ENCODE measurements at regions not wholly inside any gene's neighbourhood (a gene's known extent, or its start where the extent isn't known, plus 50 kb on each side); places are given as distances from the start of the nearest gene placed in this dataset.
"Not testable (repeated sequence)": the region's sequence is repeated elsewhere in the genome, so short reads cannot be mapped to it uniquely, and the experiment has no call there.

DNA sequence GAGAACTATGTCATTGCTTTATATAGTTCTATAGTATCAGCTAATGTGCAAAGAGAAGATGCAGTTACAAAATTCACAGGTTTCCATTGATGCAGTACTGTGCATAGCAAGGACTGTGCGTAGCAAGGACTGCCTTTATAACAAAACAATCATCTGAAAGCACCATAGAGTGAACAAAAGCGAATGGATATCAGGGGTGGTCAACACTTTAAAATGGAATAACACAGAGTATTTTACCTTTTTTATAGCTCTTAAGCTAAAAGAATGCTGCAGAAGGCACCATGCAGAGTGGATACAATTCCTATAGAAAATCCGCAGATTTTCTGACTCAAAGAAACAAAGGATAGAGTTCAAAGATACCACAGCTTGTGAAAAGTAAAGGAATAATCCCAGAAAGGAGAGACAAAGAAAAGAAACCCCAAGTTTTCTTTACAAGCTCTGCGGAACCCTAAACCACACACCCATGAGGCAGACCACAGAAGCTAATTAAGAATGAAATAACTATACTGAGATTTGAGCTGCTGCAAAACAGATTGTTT, 229.9 kb upstream of the DTNA start:
- DNase-seq (ENCODE audit: low read depth) = no peak

DNA sequence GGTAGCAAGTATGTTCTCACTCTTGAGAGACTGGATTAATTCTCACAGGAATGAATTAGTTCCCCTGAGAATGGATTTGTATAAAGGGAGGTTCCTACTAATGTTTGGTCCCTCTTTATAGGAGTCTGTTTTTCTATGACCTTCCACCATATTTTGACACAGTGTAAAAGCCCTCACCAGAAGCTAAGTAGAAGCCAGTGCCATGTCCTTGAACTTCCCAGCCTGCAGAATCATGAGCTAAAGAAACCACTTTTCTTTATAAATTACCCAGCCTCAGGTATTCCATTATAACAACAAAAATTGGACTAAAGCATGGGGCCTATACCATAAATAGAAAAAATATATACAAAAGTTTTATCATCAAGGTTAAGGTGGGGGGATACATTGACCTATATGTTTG, 227.9 kb upstream of the DTNA start:
- no peak for DNase-seq (ENCODE audit: low read depth)

DNA sequence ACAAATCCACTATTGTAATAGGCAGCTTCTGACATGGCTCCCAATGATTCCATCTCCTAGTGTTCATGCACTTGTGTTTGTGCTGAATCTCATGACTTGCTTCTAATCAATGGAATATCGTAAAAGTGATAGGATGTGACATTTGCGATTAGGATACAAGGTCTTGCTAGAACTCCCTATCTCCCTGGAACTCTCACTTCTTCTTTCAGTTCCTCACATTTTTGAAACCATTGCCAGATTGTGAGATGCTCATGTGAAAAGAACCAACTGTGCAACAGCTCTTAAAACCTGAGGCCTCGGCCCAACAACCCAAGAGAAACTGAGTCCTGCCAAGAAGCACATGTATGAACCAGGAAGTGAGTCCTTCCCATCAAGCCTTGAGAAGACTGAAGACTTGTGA, 226.9 kb upstream of the DTNA start:
- DNase-seq (ENCODE audit: low read depth) = no peak

DNA sequence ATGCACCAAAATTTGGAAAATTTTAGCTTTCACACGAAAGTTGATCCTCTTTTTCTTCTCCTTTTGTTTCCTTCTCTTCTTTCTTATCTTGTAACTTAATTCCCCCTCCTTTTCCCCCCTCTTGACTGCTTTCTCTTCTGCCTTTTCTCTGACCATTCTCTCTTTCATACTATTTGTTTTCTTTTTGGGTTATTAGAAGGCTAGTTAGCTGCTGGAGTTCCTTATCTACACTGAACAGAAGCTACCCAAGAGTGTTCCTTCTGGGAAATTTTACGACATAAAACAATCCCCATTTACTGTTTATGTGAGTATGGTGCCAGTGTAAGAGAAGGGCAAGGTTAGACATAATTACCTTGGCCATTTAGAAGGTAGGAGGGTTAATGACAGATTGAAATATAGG, 218.4 kb upstream of the DTNA start:
- DNase-seq (ENCODE audit: low read depth) = no peak

DNA sequence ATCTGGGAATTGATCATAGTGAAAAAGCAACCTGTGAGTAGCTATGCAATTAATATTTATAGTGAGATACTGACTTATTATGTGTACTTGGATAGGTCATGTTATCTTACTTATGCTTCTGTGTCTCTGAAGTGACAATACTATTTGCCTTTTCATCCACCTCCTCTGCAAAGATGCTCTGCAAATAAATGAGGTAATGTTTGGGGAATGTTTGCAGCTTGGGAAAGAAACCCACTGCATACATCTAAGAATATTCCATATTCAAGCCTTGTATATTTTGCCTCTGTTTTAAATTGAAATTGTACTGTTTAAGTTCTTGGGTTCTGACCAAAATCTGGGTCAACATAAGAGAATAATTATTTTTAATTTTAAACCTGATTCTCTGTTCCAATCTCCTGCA, 217.4 kb upstream of the DTNA start:
- DNase-seq (ENCODE audit: low read depth) = no peak

DNA sequence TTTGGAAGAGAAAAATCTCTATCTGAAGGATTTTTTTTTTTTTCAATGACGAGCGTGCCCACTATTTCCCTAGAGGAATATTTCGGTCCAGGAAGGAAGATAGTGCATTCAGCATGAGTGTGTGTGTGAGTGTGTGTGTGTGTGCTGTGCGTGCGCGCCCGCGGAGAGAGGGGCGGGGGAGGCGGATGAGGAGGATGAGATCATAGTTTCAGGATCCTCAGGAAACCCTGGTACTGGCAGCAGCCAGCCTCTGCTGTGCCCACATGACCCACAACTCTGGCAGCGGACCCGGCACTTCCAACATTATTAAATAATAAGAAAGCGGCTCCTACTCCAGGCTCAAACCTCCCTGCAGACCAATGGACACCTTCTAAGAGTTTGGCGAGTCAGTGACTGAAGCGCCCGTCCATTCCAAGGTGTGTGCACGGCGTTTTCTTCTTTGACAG, 217.0 kb upstream of the DTNA start:
- peak; percentile 19 for DNase-seq (ENCODE audit: low read depth)

DNA sequence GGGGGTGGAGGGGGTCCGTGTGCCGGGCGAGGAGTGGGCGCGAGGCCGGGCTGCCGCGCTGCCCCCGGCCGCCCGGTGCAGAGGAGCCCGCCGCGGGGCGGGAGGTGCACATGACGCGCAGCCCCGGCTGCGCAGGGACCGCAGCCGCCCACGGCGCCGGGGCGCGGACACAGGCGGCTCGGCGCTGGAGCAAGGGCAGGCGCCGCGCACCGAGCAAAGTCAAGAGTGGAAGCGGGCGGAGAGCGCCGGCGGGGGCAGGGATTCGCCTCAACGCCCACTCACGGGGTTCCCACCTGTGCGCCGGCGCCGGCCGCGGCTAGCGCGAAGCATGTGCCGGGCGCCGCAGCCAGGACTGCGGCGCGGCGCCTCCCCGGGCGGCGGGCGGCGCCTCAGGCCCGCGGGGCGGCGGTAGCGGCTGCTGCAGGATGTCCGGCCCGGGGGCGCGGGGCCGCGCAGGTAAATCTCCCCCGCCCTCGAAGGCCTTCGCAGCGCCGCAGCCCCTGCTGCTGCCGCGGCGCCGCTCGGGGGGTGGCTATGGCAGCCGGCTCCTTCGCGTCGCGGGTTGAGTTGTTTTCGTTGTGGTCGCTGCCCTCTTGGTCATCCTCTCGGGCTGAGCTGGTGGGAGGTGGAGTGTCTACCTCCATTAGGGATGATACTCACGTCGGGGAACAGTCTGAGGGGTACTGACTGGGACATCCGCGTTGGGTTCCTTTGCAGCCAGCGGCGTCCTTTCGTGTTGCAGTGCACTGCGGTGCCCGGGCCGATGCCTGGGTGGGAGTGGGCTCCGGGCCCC, 216.3 kb upstream of the DTNA start:
- no peak for DNase-seq (ENCODE audit: low read depth)

DNA sequence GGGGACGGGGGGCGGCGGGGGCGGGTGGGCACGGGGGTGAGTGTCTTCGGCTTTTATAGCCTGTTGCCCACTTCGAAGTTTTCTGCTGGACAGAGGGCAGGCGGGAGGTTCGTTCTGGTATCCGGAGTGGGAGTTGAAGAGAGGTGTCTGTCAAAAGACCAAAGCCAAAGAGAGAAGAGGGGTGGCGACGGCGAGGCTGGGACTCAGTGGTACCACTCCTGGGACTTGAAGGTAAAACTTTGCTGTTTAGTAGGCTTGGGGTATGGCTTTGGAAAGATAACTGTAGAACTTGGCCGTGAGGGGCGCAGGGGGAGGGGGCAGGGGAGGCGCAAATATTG, 215.8 kb upstream of the DTNA start:
- no peak for DNase-seq (ENCODE audit: low read depth)

DNA sequence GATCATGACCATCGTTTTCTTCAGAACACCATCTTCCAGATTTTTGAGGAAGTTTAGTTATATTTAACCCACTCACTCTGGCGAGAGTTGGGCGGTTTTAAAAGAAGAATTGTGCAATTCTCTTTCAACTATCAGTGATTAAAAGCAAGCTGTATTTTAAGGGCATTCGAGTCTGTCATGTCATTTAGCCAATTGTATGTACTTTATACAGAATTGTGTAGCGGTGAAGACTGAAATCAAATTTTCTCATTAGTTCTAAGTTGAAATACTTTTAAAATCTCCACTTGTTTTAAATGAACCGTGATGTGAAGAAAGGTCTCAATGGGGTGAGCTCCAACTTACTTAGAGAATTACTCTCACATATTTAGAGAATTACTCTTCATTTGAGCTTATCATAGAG, 214.6 kb upstream of the DTNA start:
- DNase-seq (ENCODE audit: low read depth) = no peak

DNA sequence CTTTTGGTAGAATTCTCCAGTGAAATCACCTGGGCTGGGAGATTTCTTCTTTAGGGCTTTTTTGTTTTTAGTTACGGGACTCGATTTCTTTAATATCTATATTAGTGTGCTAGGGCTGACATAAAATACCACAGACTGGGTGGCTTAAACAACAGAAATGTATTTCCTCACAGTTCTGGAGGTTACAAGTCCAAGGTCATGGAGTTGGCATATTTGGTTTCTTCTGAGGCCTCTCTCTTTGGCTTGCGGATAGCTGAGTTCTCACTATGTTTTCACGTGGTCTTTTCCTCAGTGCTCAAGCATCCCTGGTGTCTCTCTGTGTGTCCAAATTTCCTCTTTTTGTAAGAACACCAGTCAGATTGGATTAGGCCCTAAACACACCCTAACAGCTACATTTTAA, 208.5 kb upstream of the DTNA start:
- DNase-seq (ENCODE audit: low read depth) = no peak

DNA sequence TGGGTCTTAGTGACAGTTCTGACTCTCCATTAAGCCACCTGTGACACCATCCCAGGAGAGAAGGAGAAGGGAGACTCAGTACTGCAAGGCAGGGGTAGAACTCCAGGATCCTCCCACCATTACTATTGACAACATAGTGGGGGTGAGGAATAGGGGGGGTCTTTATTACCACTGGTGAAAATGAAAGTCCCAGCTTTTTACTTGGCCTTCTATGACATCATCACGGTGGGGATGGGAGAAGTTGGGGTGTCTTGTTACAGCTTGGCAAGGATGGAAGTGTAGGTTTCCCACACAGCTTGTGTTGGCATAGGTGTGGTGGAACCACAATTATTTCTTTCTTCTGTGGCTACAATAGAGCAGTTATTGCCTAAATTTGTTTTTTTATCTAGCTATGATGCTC, 203.9 kb upstream of the DTNA start:
- DNase-seq (ENCODE audit: low read depth) = no peak

DNA sequence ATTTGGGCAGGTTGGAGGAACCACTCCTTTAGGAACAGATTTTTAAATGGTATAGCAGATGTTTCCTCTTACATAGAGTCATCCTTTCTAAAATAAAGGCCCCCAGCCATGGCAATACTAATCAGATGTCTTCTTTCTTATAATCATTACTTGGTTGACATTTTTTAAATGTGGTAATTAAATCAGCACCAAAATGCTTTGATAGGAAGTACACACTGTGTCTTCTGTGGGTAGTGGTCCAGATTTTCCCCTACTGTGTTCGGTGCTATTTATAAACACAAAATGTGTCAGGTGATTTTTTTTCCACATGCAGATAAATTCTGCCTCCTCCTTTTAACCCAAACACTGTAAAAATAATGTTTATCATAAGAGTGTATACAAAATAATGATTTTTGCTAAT, 200.9 kb upstream of the DTNA start:
- DNase-seq (ENCODE audit: low read depth) = no peak

DNA sequence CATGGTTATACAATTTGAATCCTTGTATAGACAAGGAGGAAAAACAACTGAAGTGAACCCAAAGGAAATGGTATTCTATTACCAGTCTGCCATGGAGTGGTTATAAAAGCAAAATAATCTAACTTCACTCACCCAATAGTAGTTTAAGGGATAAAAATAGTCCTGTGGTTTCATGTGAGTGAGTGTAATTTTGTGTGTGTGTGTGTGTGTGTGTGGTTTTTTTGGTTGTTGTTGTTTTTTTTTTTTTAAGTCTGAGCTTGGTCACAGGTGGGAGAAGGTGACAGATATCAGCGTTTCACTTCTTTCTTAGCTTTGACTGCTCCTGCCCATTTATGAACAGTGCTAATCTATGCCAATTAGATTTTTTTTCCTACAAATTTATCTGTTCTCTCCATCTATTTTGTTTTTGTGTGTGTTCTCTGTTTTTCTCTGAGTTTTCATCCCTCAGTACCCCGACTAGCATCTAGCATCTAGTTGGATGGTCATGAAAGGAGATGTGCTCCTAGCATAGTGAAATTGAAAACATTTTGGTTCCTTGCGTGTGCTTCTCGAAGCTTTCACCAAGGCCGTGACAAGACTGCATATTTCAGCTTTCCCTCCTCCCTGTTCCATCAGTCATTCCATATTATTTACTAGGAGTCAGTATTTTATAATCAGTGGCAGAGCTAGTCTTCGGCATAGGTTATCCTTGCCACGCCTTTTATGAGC, 200.1 kb upstream of the DTNA start:
- no peak for DNase-seq (ENCODE audit: low read depth)

DNA sequence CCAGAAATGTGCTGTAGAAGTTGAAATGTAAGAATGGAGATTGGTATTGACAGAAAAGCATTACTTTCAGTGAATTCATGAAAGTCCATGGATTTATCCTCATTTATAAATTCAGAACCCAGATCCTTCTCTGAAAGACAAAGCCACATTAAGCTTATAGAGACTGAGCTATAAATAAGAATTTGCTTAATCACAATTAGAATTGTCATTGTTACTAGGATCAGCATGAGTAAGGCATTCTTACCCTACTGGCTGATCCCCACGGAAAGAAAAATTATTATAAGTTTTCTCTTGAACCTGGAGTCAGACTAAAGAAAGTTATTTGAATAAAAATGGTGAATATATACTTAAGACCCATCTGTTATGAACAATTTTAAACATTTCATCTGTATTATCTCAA, 199.2 kb upstream of the DTNA start:
- no peak for DNase-seq (ENCODE audit: low read depth)

DNA sequence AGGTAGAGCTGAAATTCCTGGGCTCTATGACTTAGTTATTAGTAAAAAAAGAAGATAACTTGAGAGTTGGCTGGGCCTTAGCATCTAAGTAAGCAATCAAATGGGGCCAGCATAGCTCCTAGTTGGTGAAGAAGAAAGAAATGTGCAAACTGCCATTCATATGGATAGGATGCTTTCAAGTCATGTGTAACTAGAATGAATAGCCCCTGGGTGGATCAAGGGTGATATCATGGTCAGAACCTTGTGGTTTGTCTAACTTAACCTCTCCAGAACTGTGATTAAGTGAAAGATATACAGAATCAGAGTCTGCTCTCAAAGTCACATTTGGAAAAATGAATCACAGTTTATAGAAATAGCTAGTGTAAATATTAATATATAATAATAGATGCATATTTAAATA, 198.7 kb upstream of the DTNA start:
- no peak for DNase-seq (ENCODE audit: low read depth)

DNA sequence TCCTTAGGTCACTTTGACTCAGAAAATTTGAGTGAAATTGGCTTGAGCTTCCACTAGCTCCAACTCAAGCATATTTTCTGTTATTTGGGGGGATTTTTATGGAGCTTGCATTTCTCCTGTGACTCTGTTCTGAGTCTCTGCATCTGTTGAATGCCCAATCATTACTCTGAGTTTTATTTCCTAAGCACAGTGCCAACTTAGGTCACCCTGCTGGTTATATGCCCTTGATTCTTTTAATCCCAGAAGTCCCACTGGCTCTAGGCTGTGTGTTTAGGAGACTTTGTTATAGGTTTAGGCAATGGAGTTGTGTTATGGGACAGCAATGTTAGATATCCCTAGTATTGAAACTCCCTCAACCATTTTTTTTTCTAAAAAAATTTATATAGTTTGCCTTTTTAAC, 198.2 kb upstream of the DTNA start:
- no peak for DNase-seq (ENCODE audit: low read depth)

DNA sequence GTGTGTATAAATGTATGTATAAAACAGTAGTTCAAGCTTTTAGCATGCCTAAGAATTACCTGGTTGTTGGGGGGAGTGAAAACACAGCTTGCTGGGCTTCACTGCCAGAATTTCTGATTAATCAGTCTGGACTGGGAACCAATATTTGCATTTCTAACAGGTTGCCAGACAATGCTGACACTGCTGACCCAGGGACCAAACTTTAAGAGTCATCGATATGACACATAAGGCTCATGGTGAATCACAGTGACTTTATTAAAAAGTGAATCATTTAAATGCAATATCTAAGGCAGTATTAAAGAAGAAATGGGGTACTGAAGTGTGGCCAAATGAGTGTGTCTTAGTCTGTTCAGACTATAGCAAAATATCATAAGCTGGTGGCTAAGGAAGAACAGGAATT, 195.9 kb upstream of the DTNA start:
- no peak for DNase-seq (ENCODE audit: low read depth)

DNA sequence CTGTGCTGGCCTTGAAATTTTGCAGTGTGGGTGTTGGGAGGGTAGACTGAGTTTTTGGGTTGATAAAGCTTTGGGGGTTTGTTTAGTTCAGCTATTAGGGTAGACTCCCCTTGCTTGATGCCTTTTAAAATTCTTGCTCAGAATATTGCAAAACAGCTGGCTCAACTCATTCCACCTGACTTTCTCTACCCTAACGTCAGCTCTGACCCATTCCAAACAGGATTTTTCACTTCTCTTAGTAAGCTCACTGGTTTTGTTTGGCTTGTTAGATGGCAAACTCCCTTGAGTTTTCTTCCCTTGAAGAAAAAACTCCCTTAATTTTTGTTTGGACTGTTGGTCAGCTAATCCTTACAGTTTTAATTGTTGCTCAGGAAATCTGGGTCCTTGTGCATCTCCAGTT, 195.1 kb upstream of the DTNA start:
- DNase-seq (ENCODE audit: low read depth) = no peak

DNA sequence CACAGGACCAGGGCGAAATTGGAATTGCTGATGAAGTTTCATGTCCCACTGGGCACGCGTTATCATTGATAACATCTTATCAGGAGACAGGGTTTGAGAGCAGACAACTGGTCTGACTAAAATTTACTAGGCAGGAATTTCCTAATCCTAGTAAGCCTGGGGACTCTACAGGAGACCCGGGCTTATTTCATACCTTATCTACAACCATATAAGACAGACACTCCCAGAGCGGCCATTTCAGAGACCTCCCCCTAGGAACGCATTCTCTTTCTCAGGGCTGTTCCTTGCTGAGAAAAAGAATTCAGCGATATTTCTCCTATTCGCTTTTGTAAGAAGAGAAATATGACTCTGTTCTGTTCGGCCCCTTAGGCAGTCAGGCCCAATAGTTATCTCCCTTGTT, 193.7 kb upstream of the DTNA start:
- not testable (repeated sequence) for DNase-seq (ENCODE audit: low read depth)

DNA sequence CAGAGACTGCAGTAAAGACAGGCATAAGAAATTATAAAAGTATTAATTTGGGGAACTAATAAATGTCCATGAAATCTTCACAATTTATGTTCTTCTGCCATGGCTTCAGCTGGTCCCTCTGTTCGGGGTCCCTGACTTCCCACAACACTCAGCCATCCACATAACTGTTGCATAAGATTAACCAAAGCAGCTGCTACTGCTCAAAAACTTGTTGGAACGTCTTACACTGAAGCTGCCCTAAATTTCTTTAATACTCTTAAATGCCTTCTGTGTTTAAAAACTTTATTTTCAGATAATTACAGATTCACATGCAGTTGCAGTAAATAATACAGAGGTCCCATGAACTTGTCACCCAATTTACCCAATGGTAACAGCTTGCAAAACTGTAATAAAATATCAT, 193.1 kb upstream of the DTNA start:
- not testable (repeated sequence) for DNase-seq (ENCODE audit: low read depth)

DNA sequence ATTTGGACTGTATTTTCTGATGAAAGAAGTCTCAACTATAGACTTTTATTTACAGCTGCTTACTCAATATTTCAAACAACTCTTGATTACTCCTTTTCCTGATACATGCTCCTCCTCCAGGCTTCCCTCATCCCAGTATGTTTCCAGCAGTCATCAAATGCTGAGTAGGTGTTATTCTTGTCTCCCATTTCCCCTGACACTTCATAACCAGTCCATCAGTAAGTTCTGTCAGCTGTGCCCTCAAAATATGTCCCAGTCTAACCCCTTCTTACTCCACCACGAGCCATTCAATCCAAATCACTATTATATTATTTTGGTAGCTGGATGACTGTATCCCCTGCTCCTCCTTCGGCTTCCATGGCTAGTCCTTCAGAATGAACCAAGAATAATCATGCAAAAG, 189.1 kb upstream of the DTNA start:
- no peak for DNase-seq (ENCODE audit: low read depth)

DNA sequence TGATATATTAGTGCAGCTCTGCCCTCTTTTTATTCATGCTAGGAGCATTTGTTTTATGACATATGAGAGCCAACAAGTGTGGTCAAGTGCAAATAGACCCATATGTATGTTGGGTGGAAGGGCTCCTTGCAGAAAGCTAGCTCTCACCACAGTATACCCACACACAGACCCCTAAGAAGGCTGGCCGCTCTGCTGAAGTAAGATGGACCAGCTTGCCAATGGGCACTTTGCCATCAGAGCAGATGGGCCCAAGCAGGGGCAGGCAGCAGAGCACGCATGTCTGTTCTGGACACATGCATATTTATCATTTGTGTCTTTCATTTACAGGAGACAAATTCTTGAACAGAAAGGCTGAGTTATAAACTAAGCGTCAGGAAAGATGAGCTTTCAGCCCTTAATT, 187.5 kb upstream of the DTNA start:
- DNase-seq (ENCODE audit: low read depth) = no peak

DNA sequence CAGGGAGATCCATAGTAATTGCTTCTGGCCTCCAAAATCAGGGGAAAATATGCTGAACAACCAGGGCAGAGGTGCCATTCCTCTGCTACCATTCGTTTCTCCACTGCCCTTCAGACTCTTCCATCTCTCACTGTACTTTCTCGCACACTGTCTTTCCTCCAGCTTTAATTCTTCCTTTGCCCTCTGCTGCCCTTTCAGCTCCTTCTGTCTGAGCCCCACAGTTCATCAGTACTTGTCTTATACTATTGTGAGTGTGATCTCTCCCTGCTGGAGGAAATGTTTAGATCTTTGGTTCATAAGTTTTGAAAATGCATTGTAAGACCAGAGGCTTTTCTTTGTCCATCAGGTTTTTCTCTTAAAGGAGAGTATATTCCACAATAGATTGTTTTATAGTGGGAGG, 184.9 kb upstream of the DTNA start:
- no peak for DNase-seq (ENCODE audit: low read depth)

DNA sequence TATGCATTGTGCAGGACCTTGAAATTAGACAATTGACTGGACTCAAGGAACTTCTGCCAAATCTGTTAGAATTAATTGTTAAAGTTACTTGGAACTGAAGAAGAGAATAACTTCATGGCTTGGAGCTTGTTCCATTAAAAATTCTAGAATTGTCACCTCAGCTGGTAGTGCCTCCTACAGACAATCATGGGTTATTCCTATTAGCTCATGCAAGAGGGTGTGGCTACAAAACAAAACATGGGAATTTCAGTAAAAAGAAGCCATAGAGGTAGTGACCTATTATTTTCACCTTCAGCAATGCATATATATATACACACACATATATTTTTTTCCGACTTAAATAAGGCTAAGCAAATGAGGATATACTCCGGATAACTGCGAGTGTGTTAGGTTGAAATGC, 181.9 kb upstream of the DTNA start:
- DNase-seq (ENCODE audit: low read depth) = no peak
